HG03066 (cell line): ENCODE measurements at regions not wholly inside any gene's neighbourhood (a gene's known extent, or its start where the extent isn't known, plus 50 kb on each side); places are given as distances from the start of the nearest gene placed in this dataset.
"Not testable (repeated sequence)": the region's sequence is repeated elsewhere in the genome, so short reads cannot be mapped to it uniquely, and the experiment has no call there.

Source experiments
- ATAC-seq: cut with Tn5 transposase; IDR thresholded peaks from one replicate; pipeline ENCODE4 v1.9.1; 2021; ENCODE audit warnings: low read depth; ENCODE audit not compliant: unreplicated experiment

- ATAC-seq = no peak
Observed at GRCh38 chr12:28059668-28060067, 87.1 kb upstream of the PTHLH start.

GRCh38 chr12:28060871-28061270, 88.3 kb upstream of the PTHLH start:
- ATAC-seq = no peak

- no peak for ATAC-seq
Observed at GRCh38 chr12:28063355-28063880, 90.9 kb upstream of the PTHLH start.

- ATAC-seq = no peak
Observed at GRCh38 chr12:28065374-28065773, 92.8 kb upstream of the PTHLH start.

- no peak for ATAC-seq
Observed at GRCh38 chr12:28065889-28066630, 93.5 kb upstream of the PTHLH start.

- ATAC-seq = no peak
Observed at GRCh38 chr12:28066879-28067278, 94.3 kb upstream of the PTHLH start.

- no peak for ATAC-seq
Observed at GRCh38 chr12:28068467-28068866, 95.9 kb upstream of the PTHLH start.

- no peak for ATAC-seq
Observed at GRCh38 chr12:28079539-28079938, 107.0 kb upstream of the PTHLH start.

GRCh38 chr12:28082096-28082495, 108.2 kb upstream of the CCDC91 start:
- ATAC-seq = no peak

GRCh38 chr12:28083840-28084678, 106.2 kb upstream of the CCDC91 start:
- no peak for ATAC-seq

GRCh38 chr12:28086521-28087155, 103.6 kb upstream of the CCDC91 start:
- ATAC-seq = peak; percentile 76

- ATAC-seq = no peak
Observed at GRCh38 chr12:28088566-28089272, 101.5 kb upstream of the CCDC91 start.

GRCh38 chr12:28089338-28089737, 100.9 kb upstream of the CCDC91 start:
- ATAC-seq = no peak

GRCh38 chr12:28090835-28091234, 99.4 kb upstream of the CCDC91 start:
- ATAC-seq = no peak

GRCh38 chr12:28092396-28092795, 97.9 kb upstream of the CCDC91 start:
- ATAC-seq = no peak

GRCh38 chr12:28096649-28097048, 93.6 kb upstream of the CCDC91 start:
- no peak for ATAC-seq

- ATAC-seq = no peak
Observed at GRCh38 chr12:28097221-28097620, 93.0 kb upstream of the CCDC91 start.

GRCh38 chr12:28099245-28099644, 91.0 kb upstream of the CCDC91 start:
- ATAC-seq = not testable (repeated sequence)

GRCh38 chr12:28099871-28100270, 90.4 kb upstream of the CCDC91 start:
- no peak for ATAC-seq

- no peak for ATAC-seq
Observed at GRCh38 chr12:28100717-28101116, 89.5 kb upstream of the CCDC91 start.

GRCh38 chr12:28104316-28104715, 85.9 kb upstream of the CCDC91 start:
- ATAC-seq = no peak
